Ectodermal cell (in vitro differentiated cells): ENCODE measurements at regions not wholly inside any gene's neighbourhood (a gene's known extent, or its start where the extent isn't known, plus 50 kb on each side); places are given as distances from the start of the nearest gene placed in this dataset.

Source experiments
- H3K27ac ChIP-seq: 2 replicates; pipeline ENCODE4 v1.7.0; 2013; ENCODE audit warnings: mild to moderate bottlenecking, low read depth, low read length; ENCODE audit not compliant: insufficient read depth, poor library complexity, severe bottlenecking
- H3K27me3 ChIP-seq: 2 replicates; pipeline ENCODE4 v1.7.0; 2013; ENCODE audit warnings: mild to moderate bottlenecking, low read length; ENCODE audit not compliant: insufficient read depth, control insufficient read depth, poor library complexity, severe bottlenecking
- H3K36me3 ChIP-seq: one replicate; pipeline ENCODE4 v1.7.0; 2013; ENCODE audit warnings: low read length; ENCODE audit not compliant: control insufficient read depth, insufficient read depth
- H3K4me1 ChIP-seq: one replicate; pipeline ENCODE4 v1.7.0; 2013; ENCODE audit warnings: low read length; ENCODE audit not compliant: control insufficient read depth, insufficient read depth
- H3K4me3 ChIP-seq: 2 replicates; pipeline ENCODE4 v1.7.0; 2013; ENCODE audit warnings: low read depth, low read length, control low read depth; ENCODE audit not compliant: insufficient read depth
- H3K9me3 ChIP-seq: 2 replicates; pipeline ENCODE4 v1.7.0; 2013; ENCODE audit warnings: mild to moderate bottlenecking, low read length, moderate library complexity; ENCODE audit not compliant: control insufficient read depth
- WGBS, 2 experiments: methylation state at CpG; one replicate each; pipeline ENCODE4 v1.1.7; 2013; ENCODE audit warnings: missing lambda C conversion rate in 2 of 2; 5-methylcytosine and 5-hydroxymethylcytosine counted together

DNA sequence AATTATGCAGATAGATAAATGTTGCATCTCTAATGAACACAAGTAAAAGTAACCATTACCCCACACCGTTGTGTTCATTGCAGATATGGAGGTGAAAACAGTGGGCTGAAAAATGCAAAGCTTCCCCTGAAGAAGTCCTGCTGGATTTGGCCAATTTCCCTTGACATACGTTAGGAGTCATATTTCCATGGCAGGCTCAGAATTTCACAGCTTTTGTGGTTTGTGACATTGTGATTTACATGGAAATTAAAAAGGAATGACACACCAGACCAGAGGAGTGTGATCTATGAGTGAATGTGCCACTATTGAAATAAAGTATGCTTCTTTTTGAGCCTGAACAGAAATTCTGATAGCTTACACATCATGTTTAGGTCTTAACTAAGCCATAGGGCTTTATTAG, 221.1 kb upstream of the TMTC4 start:
- Histone ChIP-seq H3K9me3 (no peaks in the 10 kb centered on the region), H3K36me3 (no peaks in the 10 kb centered on the region), H3K4me1 (no peaks in the 10 kb centered on the region), H3K4me3 (no peak overlapping the region), H3K27ac (no peak overlapping the region), H3K27me3 (no peaks in the 10 kb centered on the region)
- WGBS, 2 experiments = 50 to 53% methylated on average over 2 of the region's 2 CpGs

DNA sequence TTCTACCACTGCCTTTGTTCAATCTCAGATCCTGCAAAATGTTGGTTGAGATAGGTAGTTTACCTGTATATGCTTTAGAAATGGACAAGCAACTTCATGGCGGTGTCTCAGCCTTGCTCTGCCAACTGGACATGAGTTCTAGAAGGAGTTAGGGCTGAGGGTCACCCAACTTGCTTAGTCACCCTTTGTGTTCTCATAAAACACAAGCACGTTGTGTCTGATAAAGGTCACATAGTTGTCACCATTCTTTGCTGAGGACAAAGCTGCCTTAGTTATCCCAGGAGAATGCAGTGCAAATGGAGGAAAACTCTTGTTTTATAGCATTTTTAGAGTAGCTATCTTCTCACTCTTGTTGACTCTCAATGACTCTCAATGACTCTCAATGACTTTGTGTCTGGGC, 218.4 kb upstream of the TMTC4 start:
- Histone ChIP-seq H3K27ac (no peak overlapping the region), H3K36me3 (no peaks in the 10 kb centered on the region), H3K4me1 (no peaks in the 10 kb centered on the region), H3K9me3 (no peaks in the 10 kb centered on the region), H3K27me3 (no peaks in the 10 kb centered on the region), H3K4me3 (no peak overlapping the region)
- 42 to 46% methylated on average over 2 of the region's 2 CpGs for WGBS, 2 experiments

DNA sequence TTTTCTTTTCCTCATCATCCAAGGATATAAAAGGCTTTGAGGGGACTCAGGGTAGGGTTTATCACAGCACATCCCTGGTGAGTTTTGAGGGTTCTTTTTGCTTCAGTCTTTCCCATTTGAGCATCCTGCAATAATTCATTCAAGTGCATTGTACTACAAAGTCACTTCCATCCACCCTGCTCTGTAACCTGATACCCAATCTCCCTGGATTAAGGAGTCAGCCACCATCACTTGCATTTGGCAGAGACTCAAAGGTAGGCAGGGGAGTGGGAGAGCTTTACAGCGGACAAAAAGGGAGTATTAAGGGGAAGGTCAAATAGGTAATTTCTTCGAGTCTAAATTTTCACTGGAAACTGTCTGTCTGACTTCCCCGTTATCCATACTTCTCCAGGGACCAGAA, 216.1 kb upstream of the TMTC4 start:
- no peaks in the 10 kb centered on the region for H3K27me3 ChIP-seq
- H3K27ac ChIP-seq = no peak overlapping the region
- no peaks in the 10 kb centered on the region for H3K36me3 ChIP-seq
- no peak overlapping the region for H3K4me3 ChIP-seq
- WGBS, 2 experiments = 94 to 95% methylated on average over 3 of the region's 3 CpGs
- no peaks in the 10 kb centered on the region for H3K9me3 ChIP-seq
- H3K4me1 ChIP-seq = no peaks in the 10 kb centered on the region

DNA sequence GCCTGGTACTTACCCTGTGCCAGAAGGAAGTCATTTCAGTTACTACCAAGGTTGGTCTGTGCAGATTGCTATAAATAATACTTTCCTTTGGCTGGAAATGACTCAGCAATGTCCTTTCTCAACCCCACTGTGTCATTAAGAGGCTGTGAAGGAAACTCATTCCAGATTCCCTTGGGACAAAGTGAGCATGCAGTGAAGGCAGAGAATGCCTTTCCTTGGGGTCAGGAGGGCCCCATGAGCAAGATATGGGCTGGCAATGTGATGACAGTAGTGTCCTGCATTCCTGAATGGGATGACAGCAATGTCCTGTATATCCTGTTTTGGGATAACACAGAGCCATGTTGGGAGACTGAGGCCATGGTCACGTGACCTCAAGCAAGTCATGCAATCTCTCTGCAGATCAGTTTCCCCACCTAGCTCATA, 213.1 kb upstream of the TMTC4 start:
- Histone ChIP-seq H3K4me1 (no peaks in the 10 kb centered on the region), H3K4me3 (no peak overlapping the region), H3K36me3 (no peaks in the 10 kb centered on the region), H3K9me3 (no peaks in the 10 kb centered on the region), H3K27me3 (no peaks in the 10 kb centered on the region), H3K27ac (no peak overlapping the region)
- WGBS, 2 experiments = 78 to 96% methylated on average over 1 of the region's 1 CpG

DNA sequence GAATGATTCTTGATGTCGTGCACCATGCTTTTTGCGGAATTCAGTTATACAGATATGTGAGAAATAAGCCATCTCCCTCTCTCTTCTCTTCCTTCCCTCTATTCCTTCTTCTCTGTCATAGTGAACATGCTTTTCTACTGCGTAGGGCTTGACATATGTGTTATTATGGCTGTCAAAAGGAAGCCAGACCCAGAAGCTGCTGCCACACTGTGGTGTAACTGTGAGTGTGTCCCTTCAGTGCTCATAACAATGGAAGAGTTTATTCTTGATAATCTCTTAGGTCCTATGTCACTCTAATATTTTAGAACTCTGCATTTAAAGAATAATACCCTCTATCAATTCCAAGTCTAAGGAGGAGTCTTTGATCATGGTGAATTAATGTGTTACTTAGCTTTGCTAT, 208.9 kb upstream of the TMTC4 start:
- Histone ChIP-seq H3K27ac (no peak overlapping the region), H3K36me3 (no peaks in the 10 kb centered on the region), H3K27me3 (no peaks in the 10 kb centered on the region), H3K9me3 (no peaks in the 10 kb centered on the region), H3K4me3 (no peak overlapping the region), H3K4me1 (no peaks in the 10 kb centered on the region)
- WGBS, 2 experiments = 76 to 78% methylated on average over 3 of the region's 3 CpGs

DNA sequence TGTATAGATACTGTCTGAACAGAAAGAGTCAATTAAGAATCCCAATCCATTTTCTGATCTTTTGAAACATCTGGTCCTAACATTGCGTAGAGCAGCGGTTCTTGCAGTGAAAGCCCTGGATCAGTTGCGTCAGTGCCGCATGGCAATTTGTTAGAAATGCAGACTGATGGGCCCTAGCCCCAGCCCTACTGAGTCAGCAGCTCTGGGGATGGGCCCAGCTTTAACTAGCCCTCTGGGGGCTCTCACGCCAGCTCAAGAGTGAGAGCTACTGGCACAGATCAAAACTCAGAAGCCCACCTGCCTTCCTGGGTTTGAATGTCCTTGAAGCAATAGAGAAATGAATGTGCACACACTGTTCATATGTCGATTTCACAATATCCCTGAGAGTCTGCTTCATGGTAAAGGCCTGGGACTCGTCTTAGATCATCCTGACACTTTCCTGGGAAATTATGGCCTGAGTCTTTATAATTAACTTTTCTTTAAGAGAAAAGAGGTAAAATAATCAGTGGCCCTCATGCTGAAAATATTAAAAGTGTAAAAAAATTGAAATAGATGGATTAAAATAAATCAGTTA, 206.8 kb upstream of the TMTC4 start:
- H3K4me1 ChIP-seq = no peaks in the 10 kb centered on the region
- 91 to 95% methylated on average over 7 of the region's 7 CpGs for WGBS, 2 experiments
- no peaks in the 10 kb centered on the region for H3K9me3 ChIP-seq
- no peak overlapping the region for H3K27ac ChIP-seq
- no peaks in the 10 kb centered on the region for H3K36me3 ChIP-seq
- no peak overlapping the region for H3K4me3 ChIP-seq
- no peaks in the 10 kb centered on the region for H3K27me3 ChIP-seq

DNA sequence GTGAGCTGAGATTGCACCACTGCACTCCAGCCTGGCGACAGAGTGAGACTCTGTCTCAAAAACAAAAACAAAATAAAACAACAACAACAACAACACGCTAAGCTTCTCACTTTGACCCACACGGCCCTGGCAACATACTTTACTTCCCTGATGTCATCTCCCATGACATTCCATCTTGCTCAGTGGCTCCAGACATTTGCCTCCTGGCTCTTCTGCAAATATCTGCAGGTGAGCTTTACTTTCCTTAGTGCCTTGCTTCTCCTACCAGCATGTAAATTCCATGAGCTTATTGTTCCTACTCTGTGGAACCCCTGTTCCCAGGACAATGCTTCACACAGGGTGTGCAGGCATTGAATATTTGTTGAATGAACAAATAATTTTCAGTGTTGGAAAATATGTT, 205.6 kb upstream of the TMTC4 start:
- H3K27me3 ChIP-seq = no peaks in the 10 kb centered on the region
- H3K4me3 ChIP-seq = no peak overlapping the region
- no peaks in the 10 kb centered on the region for H3K4me1 ChIP-seq
- no peak overlapping the region for H3K27ac ChIP-seq
- WGBS, 2 experiments = 89 to 94% methylated on average over 3 of the region's 3 CpGs
- H3K9me3 ChIP-seq = no peaks in the 10 kb centered on the region
- no peaks in the 10 kb centered on the region for H3K36me3 ChIP-seq

DNA sequence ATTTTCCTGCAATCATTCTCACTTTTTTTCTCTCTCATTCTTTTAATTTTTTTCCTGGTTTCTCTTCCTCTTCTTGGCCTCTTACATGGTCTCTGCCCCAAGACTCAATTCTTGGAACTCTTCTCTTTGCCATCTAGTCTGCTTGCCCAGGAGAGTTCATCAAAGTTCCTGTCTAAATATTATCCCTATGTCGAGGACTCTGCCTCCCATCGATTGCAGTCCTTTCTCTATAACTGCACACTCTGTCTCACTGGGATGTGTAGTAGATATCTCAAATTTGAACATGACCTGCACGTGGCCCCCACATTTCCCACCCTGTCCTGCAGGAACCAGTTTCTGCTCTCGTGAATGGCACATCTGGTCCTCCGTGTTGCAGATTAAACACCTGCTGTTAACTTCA, 204.7 kb upstream of the TMTC4 start:
- no peak overlapping the region for H3K4me3 ChIP-seq
- no peak overlapping the region for H3K27ac ChIP-seq
- no peaks in the 10 kb centered on the region for H3K36me3 ChIP-seq
- no peaks in the 10 kb centered on the region for H3K9me3 ChIP-seq
- no peaks in the 10 kb centered on the region for H3K27me3 ChIP-seq
- H3K4me1 ChIP-seq = no peaks in the 10 kb centered on the region
- 92 to 97% methylated on average over 5 of the region's 5 CpGs for whole genome bisulfite sequencing, 2 experiments

DNA sequence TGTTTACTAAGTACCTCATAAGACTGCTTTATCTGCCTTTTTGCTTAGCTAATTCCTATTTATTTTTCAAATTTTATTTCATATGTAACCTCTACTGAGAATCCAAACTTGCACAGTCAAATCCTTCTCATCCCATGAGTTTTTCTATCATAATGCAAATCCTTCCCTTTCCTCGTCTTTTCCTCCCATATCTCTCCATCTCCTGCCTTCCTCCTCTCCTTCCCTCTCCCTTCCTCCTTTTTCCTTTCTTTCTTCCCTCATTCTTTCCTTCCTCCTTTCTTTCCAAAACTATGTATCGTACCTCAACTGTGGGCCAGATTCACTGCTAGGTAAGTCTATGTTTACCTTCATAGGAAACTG, 201.4 kb upstream of the TMTC4 start:
- WGBS, 2 experiments = 93 to 94% methylated on average over 2 of the region's 2 CpGs
- no peaks in the 10 kb centered on the region for H3K27me3 ChIP-seq
- no peaks in the 10 kb centered on the region for H3K36me3 ChIP-seq
- no peak overlapping the region for H3K4me3 ChIP-seq
- H3K4me1 ChIP-seq = no peaks in the 10 kb centered on the region
- no peaks in the 10 kb centered on the region for H3K9me3 ChIP-seq
- H3K27ac ChIP-seq = no peak overlapping the region

DNA sequence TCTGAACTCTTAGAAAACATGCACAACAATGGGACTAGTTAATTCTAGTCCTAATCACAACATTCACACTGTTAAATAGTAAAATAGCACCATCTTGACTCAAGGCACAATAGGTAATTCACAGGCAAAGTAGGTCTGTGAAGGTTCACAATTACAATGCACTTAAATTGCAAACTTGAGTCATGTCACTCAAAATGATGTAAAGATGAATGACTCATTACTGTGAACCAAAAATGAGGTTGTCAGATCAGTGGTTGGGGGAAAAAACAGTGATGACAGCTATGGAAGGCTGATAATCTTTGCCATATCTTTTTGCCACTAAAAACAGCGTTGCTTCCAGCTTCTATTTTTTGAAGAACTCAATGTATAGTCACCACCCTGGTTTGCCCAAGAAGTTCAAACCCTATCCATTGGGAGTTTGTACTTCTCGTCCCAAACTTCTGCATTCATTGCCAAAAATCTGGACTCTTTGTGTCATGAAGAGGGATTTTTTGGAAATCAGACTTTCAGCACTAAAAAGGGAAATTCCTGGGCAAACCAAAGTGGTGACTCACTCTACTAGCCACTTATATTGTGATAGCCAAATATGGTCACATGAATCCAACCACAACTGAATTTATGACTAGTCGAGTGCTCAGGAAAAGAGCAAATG, 200.9 kb upstream of the TMTC4 start:
- Histone ChIP-seq H3K27me3 (no peaks in the 10 kb centered on the region), H3K4me3 (no peak overlapping the region), H3K36me3 (no peaks in the 10 kb centered on the region), H3K27ac (no peak overlapping the region), H3K9me3 (no peaks in the 10 kb centered on the region), H3K4me1 (no peaks in the 10 kb centered on the region)
- 92 to 95% methylated on average over 3 of the region's 3 CpGs for WGBS, 2 experiments

DNA sequence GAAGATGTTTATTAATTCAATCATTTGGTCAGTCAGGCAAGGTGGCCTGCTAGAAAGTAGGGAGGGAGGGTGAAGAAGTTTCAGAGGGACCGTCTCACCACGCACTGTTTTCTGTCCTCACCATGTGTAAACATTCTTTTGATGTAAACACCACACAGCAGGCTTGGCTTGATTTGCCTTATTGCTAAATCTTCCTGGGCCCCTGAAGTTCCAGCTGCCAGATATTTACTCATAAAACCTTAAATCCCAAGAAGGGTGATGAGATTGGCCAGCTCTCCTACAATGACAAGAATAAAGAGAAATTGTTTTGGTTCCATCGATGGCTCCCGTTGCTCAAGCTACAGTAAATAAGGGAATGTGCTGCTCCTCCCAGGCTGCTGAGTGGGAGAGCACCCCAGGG, 198.2 kb upstream of the TMTC4 start:
- 90 to 96% methylated on average over 4 of the region's 4 CpGs for WGBS, 2 experiments
- H3K4me1 ChIP-seq = no peaks in the 10 kb centered on the region
- no peaks in the 10 kb centered on the region for H3K36me3 ChIP-seq
- H3K9me3 ChIP-seq = no peaks in the 10 kb centered on the region
- H3K27ac ChIP-seq = no peak overlapping the region
- no peak overlapping the region for H3K4me3 ChIP-seq
- H3K27me3 ChIP-seq = no peaks in the 10 kb centered on the region
